Esophagus mucosa (tissue), 1 donor: ENCODE measurements at regions not wholly inside any gene's neighbourhood (a gene's known extent, or its start where the extent isn't known, plus 50 kb on each side); places are given as distances from the start of the nearest gene placed in this dataset.

Experiments used
- ATAC-seq: fragments of 200-7000 bp; cut with Tn5 transposase; one replicate; pipeline ENCODE4 v1.9.1; 2020
- donor health status: DM: yes; HTN: yes; CAD: no.

DNA sequence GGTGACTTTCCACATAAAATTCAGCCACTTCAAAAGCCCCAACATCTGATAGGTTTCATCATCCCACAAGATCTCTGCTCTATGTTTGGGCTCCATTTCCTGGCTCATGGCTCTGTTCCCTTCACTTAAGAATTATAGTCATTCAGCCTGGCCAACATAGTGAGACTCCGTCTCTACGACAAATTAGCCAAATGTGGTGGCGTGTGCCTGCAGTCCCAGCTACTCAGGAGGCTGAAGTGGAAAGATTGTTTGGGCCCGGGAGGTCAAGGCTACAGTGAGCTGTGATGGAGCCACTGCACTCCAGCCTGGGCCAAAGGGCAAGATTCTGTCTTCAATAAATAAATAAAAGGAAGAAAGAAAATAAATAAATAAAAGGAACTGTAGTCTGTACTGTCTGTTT, 57.9 kb upstream of the CTSV start:
- no peak for ATAC-seq

DNA sequence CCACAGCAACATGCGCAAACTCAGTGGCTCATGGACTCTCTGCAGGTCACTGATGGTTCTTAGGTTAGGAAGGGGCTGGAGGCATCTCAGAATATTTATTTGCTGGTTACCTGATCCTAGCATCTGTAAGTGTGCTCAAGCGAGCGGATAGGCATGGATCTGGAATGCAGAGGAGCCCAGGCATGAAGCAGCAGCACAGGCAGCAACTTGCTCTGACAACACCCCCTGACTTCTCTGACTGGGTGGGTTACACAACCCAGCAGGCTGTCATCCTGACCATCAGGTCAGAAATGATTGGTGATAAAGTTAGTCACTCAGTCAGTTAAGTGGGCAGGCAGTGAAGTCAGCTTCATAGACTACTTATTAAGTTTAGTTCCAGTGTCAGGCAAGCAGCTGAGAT, 50.4 kb upstream of the CTSV start:
- ATAC-seq: peak; percentile 84
